H9 (cell line): ENCODE measurements at regions not wholly inside any gene's neighbourhood (a gene's known extent, or its start where the extent isn't known, plus 50 kb on each side); places are given as distances from the start of the nearest gene placed in this dataset.

Source experiments
- DNase-seq: peaks from one replicate; pipeline ENCODE4 v3.0.0-alpha.2; 2017
- H2AFZ ChIP-seq: one replicate; pipeline ENCODE4 v1.6.1; 2013; ENCODE audit warnings: mild to moderate bottlenecking, low read length, control low read depth, moderate library complexity
- H2AK5ac ChIP-seq: 2 replicates; pipeline ENCODE4 v1.6.1; 2013; ENCODE audit warnings: low read length, control low read depth, mixed read lengths; ENCODE audit not compliant: insufficient read length
- H2BK120ac ChIP-seq: one replicate; pipeline ENCODE4 v1.6.1; 2013; ENCODE audit warnings: low read depth, mild to moderate bottlenecking, low read length, control low read depth, inconsistent platforms; ENCODE audit not compliant: poor library complexity, severe bottlenecking
- H2BK12ac ChIP-seq: 2 replicates; pipeline ENCODE4 v1.6.1; 2013; ENCODE audit warnings: low read length, control low read depth, mixed read lengths, low read depth; ENCODE audit not compliant: insufficient read length
- H2BK15ac ChIP-seq: 2 replicates; pipeline ENCODE4 v1.6.1; 2013; ENCODE audit warnings: low read depth, low read length, control low read depth
- H2BK20ac ChIP-seq: one replicate; pipeline ENCODE4 v1.6.1; 2013; ENCODE audit warnings: low read depth, mild to moderate bottlenecking, low read length, control low read depth, inconsistent platforms; ENCODE audit not compliant: poor library complexity, severe bottlenecking
- H2BK5ac ChIP-seq: 2 replicates; pipeline ENCODE4 v1.6.1; 2013; ENCODE audit warnings: low read length, control low read depth, mixed read lengths; ENCODE audit not compliant: insufficient read length
- H3K14ac ChIP-seq: 2 replicates; pipeline ENCODE4 v1.6.1; 2013; ENCODE audit warnings: low read length, control low read depth; ENCODE audit not compliant: insufficient read depth
- H3K18ac ChIP-seq: 2 replicates; pipeline ENCODE4 v1.6.1; 2013; ENCODE audit warnings: low read depth, mild to moderate bottlenecking, mixed read lengths, low read length, control low read depth; ENCODE audit not compliant: insufficient read length
- H3K23ac ChIP-seq: 2 replicates; pipeline ENCODE4 v1.6.1; 2013; ENCODE audit warnings: low read length, control low read depth, mixed read lengths, low read depth; ENCODE audit not compliant: insufficient read length
- H3K23me2 ChIP-seq: 2 replicates; pipeline ENCODE4 v1.6.1; 2013; ENCODE audit warnings: low read depth, mild to moderate bottlenecking, mixed read lengths, low read length, control low read depth; ENCODE audit not compliant: insufficient read length, poor library complexity, severe bottlenecking
- H3K27ac ChIP-seq: 2 replicates; pipeline ENCODE4 v1.5.1; 2013; ENCODE audit warnings: low read length, control low read depth, mixed read lengths, low read depth; ENCODE audit not compliant: insufficient read length
- H3K27me3 ChIP-seq: 2 replicates; pipeline ENCODE4 v1.6.1; 2013; ENCODE audit warnings: low read length, control low read depth, inconsistent platforms; ENCODE audit not compliant: insufficient read depth
- H3K4ac ChIP-seq: 2 replicates; pipeline ENCODE4 v1.6.1; 2013; ENCODE audit warnings: low read depth, mild to moderate bottlenecking, control low read depth, inconsistent platforms, low read length, moderate library complexity
- H3K4me1 ChIP-seq: 2 replicates; pipeline ENCODE4 v1.6.1; 2013; ENCODE audit warnings: low read length, control low read depth, inconsistent platforms; ENCODE audit not compliant: insufficient read depth
- H3K4me2 ChIP-seq: 2 replicates; pipeline ENCODE4 v1.6.1; 2013; ENCODE audit warnings: low read length, control low read depth, mixed read lengths; ENCODE audit not compliant: insufficient read length, insufficient read depth
- H3K56ac ChIP-seq: 2 replicates; pipeline ENCODE4 v1.6.1; 2013; ENCODE audit warnings: low read depth, mild to moderate bottlenecking, mixed read lengths, low read length, control low read depth; ENCODE audit not compliant: insufficient read length
- H3K79me1 ChIP-seq: 2 replicates; pipeline ENCODE4 v1.6.1; 2013; ENCODE audit warnings: low read depth, mild to moderate bottlenecking, moderate library complexity, low read length, control low read depth, inconsistent platforms; ENCODE audit not compliant: insufficient read depth, poor library complexity, severe bottlenecking
- H3K79me2 ChIP-seq: 2 replicates; pipeline ENCODE4 v1.6.1; 2013; ENCODE audit warnings: low read length, control low read depth, inconsistent platforms; ENCODE audit not compliant: insufficient read depth
- H3K9ac ChIP-seq: 2 replicates; pipeline ENCODE4 v1.6.1; 2013; ENCODE audit warnings: low read length, control low read depth, mixed read lengths; ENCODE audit not compliant: insufficient read length; ENCODE audit errors: extremely low read depth
- H3K9me3 ChIP-seq: one replicate; pipeline ENCODE4 v1.6.1; 2013; ENCODE audit warnings: low read depth, low read length, inconsistent platforms; ENCODE audit not compliant: control insufficient read depth
- H3T11ph ChIP-seq: one replicate; pipeline ENCODE4 v1.6.1; 2013; ENCODE audit warnings: mild to moderate bottlenecking, low read length, control low read depth, inconsistent platforms
- H4K20me1 ChIP-seq: one replicate; pipeline ENCODE4 v1.6.1; 2013; ENCODE audit not compliant: control insufficient read depth, insufficient read length, insufficient read depth
- H4K5ac ChIP-seq: 2 replicates; pipeline ENCODE4 v1.6.1; 2013; ENCODE audit warnings: low read depth, mild to moderate bottlenecking, mixed read lengths, low read length, control low read depth; ENCODE audit not compliant: insufficient read length
- H4K8ac ChIP-seq: replicated peaks from 2 replicates; pipeline ENCODE4 v1.6.1; 2013; ENCODE audit warnings: low read length, control low read depth, mixed read lengths, low read depth; ENCODE audit not compliant: insufficient read length
- H4K91ac ChIP-seq: 2 replicates; pipeline ENCODE4 v1.6.1; 2013; ENCODE audit warnings: low read depth, mild to moderate bottlenecking, moderate library complexity, mixed read lengths, low read length, control low read depth; ENCODE audit not compliant: insufficient read length
- H3K27ac Mint-ChIP-seq, 3 experiments: 2 replicates in 2 of 3; 3 replicates in 1 of 3; pipeline ENCODE4 v1.8.0; 2020 to 2021; ENCODE audit warnings: mixed read lengths in 3 of 3, mild to moderate bottlenecking in 1 of 3, moderate library complexity in 1 of 3
- H3K27me3 Mint-ChIP-seq: 2 replicates; pipeline ENCODE4 v1.8.0; 2021; ENCODE audit warnings: low read depth, mild to moderate bottlenecking, moderate library complexity, mixed read lengths
- H3K36me3 Mint-ChIP-seq, 3 experiments: 2 replicates in 2 of 3; 3 replicates in 1 of 3; pipeline ENCODE4 v1.8.0; 2020 to 2021; ENCODE audit warnings: low read depth in 3 of 3, mixed read lengths in 3 of 3; ENCODE audit not compliant: insufficient read depth in 1 of 3
- H3K4me1 Mint-ChIP-seq, 2 experiments: 2 replicates each; pipeline ENCODE4 v1.8.0; 2020; ENCODE audit warnings: mixed read lengths in 2 of 2
- H3K4me3 Mint-ChIP-seq, 2 experiments: 2 replicates in 1 of 2; 3 replicates in 1 of 2; pipeline ENCODE4 v1.8.0; 2020 to 2021; ENCODE audit warnings: mild to moderate bottlenecking in 2 of 2, mixed read lengths in 2 of 2, moderate library complexity in 1 of 2
- H3K9me3 Mint-ChIP-seq, 2 experiments: 2 replicates in 1 of 2; 3 replicates in 1 of 2; pipeline ENCODE4 v1.8.0; 2020; ENCODE audit warnings: mild to moderate bottlenecking in 2 of 2, mixed read lengths in 2 of 2, moderate library complexity in 1 of 2
- WGBS: extraction: QIAGEN DNeasy Blood & Tissue Kit; methylation state at CpG from one replicate; pipeline ENCODE4 v1.1.7; 2013; ENCODE audit warnings: missing lambda C conversion rate, low lambda C conversion rate, mixed read lengths; ENCODE audit not compliant: insufficient read length; ENCODE audit errors: extremely low coverage; 5-methylcytosine and 5-hydroxymethylcytosine counted together
- TF ChIP-seq, protein P1 (sequence below): fragments of 200-600 bp; sonication (generic); conservative IDR thresholded peaks from 3 replicates; pipeline ENCODE4 v1.8.0; 2021; ENCODE audit warnings: antibody characterized with exemption, mild to moderate bottlenecking

DNA sequence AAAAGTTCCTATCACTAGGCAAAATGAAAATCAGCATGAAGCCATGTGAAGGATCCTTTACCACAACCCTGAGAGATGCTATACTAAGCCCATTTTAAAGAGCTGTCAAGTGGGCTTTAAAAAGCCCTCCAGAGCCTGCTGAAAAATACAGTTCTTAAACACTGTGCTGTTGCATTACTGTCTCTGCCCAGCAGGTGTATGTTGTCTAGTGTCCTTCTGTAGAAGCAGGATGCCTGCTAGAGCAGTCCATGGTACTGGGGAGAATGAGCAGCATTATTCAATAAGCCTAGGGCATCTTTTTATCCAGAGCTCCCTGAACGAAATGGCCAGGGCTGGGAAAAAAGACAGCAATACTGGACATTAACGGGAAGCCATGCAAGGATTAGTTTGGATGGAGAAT lies 126.2 kb upstream of the PLCXD3 start:
- no peak overlapping the region for H3K4ac ChIP-seq
- no peak overlapping the region for H2BK120ac ChIP-seq
- H3K56ac ChIP-seq = no peak overlapping the region
- H3K27ac ChIP-seq = no peak overlapping the region
- no peaks in the 10 kb centered on the region for H3K79me2 ChIP-seq
- no peak overlapping the region for H4K8ac ChIP-seq
- H2AFZ ChIP-seq = no peak overlapping the region
- H3K4me2 ChIP-seq = no peak overlapping the region
- no peak overlapping the region for H4K5ac ChIP-seq
- H4K91ac ChIP-seq = no peak overlapping the region
- no peaks in the 10 kb centered on the region for H3K79me1 ChIP-seq
- H3K27me3 Mint-ChIP-seq = no peaks in the 10 kb centered on the region
- H2BK5ac ChIP-seq = no peak overlapping the region
- H3K36me3 Mint-ChIP-seq = no peaks in the 10 kb centered on the region
- no peak overlapping the region for H2BK12ac ChIP-seq
- H2BK15ac ChIP-seq = no peak overlapping the region
- H3K23me2 ChIP-seq = no peaks in the 10 kb centered on the region
- no peak overlapping the region for H3T11ph ChIP-seq
- DNase-seq = peak; percentile 54
- no peak overlapping the region for H3K18ac ChIP-seq
- no peak overlapping the region for H3K9ac ChIP-seq
- peaks cover 13 to 15% of the 10 kb centered on the region in 2 experiments for H3K4me1 Mint-ChIP-seq
- H3K9me3 Mint-ChIP-seq = no peaks in the 10 kb centered on the region
- no peak overlapping the region for H3K27ac Mint-ChIP-seq
- H3K23ac ChIP-seq = no peak overlapping the region
- H4K20me1 ChIP-seq = no peaks in the 10 kb centered on the region
- no peak overlapping the region for H3K14ac ChIP-seq
- H3K9me3 ChIP-seq = no peaks in the 10 kb centered on the region
- H2AK5ac ChIP-seq = no peak overlapping the region
- no peaks in the 10 kb centered on the region for H3K27me3 ChIP-seq
- no peak overlapping the region for H3K4me3 Mint-ChIP-seq
- H2BK20ac ChIP-seq = no peak overlapping the region
- WGBS = no CpG with 5 or more reads among the region's 2 CpGs
- TF ChIP-seq, protein P1, sequence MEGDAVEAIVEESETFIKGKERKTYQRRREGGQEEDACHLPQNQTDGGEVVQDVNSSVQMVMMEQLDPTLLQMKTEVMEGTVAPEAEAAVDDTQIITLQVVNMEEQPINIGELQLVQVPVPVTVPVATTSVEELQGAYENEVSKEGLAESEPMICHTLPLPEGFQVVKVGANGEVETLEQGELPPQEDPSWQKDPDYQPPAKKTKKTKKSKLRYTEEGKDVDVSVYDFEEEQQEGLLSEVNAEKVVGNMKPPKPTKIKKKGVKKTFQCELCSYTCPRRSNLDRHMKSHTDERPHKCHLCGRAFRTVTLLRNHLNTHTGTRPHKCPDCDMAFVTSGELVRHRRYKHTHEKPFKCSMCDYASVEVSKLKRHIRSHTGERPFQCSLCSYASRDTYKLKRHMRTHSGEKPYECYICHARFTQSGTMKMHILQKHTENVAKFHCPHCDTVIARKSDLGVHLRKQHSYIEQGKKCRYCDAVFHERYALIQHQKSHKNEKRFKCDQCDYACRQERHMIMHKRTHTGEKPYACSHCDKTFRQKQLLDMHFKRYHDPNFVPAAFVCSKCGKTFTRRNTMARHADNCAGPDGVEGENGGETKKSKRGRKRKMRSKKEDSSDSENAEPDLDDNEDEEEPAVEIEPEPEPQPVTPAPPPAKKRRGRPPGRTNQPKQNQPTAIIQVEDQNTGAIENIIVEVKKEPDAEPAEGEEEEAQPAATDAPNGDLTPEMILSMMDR = peak; percentile 63
- H3K4me1 ChIP-seq = no peaks in the 10 kb centered on the region; the same call in 1 of the 2 replicates
